ENCODE measurements at regions not wholly inside any gene's neighbourhood (a gene's known extent, or its start where the extent isn't known, plus 50 kb on each side); places are given as distances from the start of the nearest gene placed in this dataset.

DNA sequence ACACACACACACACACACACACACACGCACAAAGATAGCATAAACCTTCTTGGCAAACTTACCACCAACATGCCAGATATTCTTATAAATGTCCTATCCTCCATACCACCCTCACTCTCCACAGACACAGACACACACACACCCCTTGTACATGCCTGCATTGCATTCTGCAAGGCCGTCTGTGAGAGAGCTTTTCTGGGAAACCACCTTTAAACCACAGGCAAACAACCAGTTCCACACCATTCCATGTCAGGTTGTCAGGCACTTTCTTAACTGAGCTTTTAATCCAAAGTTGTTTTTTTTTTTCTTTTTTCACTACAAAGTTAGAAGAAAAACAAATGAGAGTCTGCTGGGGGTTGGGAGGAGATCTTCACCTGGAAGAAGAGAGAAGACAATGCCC, 221.1 kb downstream of the C1D start:
- no peak for DNase-seq

DNA sequence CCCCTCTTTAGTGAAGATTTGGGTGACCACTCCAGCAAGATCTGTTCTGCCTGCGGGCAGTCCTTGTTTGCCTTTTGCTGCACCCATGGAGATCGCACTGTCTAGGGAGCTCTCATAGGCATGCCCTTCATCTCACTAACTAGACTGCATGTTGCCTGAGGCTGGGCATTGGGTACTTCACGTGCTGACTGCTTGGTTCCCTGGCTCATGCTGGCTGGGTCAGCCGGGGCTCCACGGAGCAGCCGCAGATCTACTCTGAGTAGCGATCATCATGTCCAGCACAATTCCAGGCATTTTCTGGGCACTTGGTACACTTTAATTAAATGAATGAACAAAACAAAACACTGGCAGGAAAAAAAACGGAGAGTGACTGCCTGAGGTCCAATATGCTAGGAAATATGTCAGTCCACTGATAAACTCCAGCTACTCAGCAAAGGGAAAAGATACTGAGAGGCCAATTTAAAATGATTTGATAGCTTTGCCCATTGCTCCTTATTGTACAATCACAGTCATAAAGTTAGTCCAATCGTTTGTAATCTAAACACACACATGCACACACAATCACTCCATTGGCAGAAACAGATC, 220.3 kb downstream of the C1D start:
- DNase-seq: no peak

DNA sequence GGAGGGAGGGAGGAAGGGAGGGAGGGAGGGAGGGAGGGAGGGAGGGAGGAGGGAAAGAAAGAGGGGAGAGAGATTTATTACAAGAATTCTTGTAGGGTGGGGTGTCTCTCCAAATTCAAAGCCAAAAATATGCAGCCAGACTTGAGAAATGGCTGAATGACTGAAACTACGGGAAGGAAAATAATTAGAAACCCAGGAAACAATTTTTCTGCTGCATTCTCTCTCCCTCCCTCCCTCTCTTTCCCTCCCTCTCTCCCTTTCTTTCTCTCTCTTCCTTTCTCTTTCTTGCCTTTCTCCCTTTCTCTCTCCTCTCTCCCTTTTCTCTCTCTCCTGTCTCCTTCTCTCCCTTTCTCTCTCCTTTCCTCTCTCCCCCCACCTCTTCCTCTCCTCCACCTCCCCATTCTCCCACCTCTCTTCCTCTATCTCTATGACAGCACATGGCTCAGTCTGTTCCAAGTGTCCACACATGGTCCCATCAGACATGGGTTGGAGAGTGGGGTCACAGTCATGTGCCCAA, 218.7 kb downstream of the C1D start:
- DNase-seq: no peak

DNA sequence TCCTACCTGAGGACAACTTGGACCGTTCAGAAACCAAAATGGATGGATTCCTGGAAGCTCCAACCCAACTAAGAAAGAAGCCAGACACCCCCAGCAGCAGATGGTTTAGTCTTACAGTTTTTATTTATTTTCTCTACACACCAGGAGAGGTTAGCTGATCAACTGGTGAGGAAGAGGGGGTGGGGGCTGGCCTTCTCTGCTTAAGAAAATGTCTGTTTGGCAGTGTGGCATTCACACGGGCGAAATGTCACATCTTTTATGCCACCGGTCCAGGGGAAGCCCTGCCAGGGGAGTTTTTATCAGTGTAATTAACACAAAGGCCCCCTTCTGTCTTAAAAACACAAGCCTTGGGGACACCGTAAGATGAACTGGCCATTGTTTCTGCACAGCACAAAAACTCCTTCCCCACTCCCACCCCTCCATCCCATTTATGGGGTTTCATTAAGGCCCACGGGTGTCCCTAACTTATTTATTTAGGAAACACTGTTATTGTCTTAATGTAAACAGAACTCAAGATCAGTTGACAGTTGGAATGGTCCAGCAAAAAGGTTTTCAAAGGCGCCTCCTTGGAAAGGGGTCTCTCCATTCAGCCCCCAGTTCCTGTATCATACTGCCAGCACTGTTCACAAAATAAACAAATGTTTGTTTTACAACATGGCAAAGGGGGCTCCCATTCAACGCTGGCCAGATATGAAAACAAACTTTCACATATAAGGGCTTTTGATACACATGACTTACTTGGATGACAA, 217.0 kb downstream of the C1D start:
- no peak for DNase-seq

DNA sequence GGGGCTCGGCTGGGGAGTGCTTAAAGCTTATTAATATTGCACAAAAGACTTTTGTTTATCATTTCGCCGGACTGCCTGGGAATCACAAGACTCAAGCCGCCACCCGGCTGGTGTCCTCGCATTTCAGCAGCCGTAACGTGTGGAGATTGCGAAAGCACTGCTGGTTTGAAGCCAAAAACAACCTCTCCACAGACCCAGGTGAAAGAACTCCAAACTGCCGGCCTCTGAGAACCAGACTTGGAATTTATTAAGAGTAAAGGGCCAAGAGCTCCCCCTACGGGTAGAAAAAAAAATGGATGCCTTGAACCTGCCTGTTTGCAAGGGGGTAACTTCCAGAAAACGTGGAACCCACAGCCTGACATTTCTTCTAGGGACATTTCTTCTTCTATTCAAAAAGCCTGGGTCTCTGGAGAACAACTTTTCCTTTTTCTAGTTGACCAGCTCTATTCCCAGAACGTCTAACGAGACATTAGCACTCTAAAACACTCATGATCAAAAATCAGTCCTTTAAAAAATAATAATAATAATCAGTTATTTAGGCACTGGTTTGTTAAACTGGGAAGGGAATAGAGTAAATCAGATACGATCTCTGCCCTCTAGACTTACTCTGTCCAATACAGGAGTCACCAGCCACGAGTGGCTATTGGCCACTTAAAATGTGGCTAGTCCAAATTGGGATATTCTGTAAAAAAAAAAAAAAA, 216.3 kb downstream of the C1D start:
- DNase-seq: peak; percentile 49

DNA sequence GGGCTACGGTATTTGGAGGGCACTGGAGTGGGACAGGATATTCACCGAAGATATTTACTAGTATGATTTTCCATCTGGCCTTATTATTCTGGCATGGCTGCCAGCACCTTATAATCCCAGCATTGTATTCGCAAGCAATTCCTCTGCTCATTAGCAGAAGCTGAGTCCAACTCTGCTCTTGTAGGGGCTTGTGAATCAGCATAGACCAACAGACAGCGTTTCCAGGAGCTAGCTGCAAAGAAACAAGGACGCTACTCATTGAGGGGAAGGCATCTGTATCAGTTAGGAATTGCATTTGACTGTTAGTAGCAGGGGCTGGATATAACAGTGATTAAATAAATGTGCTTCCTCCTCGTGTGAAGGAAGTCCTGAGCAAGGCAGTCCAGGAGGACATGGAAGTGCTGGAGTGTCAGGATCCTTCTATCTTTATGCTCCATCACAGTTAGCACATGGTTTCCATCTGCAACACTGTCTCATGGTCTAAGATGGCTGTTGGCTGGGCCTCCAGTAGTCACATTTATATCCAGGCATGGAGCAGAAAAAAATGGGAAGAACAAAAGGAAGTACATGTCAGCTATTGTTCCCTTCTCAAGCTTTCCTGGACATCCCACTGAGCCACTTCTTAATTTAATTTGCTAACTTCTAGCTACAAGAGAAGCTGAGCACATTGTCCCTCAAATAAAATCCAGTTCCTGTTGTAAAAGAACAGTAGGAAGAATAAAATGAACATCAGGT, 214.1 kb downstream of the C1D start:
- no peak for DNase-seq

DNA sequence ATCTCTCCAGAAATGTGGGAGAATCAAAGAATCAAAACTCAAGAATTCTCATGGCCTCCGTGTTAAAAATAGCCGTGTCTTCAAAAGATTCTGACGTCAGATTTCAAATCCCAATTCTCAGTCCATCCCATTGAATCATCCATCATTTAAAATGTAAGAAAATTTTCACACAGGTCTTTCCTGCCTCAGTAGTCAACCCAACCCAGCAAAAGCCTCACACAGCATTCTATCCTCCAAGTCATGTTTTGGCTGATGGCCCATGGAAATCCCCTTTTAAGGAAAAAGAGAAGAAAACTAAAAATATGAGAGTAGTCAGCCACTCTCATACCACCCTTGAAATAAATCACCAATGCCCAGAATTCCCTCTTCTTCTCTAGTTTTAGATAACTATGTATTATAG, 211.8 kb downstream of the C1D start:
- no peak for DNase-seq

DNA sequence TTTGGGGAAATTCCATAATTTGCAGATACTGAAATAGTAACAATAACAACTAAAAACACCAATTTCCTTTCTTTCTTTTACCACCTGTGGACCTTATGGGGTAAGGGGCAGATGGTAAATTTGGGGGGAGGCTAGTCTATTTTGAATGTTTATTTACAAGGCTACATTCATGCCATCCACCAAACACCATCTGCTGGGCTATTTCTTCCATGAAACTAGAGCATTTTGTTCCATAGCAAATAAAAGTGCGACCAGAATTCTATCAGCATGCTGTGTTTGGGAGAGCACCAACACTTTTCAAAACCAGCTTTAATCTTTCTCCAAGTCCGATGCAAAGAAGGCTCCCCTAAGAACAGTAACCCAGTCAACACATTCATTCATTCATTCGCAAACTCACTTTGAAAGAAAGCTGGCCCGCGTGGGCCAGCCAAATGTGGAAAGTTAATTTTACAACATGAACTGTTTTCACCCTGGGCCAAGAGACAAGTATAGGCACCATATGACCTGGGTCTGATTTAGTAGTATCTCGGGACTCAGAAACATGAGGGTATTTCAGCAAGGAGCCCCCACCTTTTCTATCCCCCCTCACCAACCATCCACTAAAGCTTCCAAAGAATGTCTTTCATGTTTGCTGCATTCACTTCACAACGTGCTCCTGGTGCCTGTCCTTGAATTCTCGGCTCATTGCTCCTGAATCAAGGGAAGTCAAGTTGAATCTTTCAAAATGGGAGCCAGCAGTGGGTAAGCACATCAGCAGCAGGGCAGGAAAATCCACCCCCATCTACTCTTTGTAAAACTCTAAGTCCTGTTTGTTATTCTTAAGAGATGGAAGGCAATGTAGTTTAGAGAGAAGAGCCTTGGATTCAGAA, 210.6 kb downstream of the C1D start:
- no peak for DNase-seq

DNA sequence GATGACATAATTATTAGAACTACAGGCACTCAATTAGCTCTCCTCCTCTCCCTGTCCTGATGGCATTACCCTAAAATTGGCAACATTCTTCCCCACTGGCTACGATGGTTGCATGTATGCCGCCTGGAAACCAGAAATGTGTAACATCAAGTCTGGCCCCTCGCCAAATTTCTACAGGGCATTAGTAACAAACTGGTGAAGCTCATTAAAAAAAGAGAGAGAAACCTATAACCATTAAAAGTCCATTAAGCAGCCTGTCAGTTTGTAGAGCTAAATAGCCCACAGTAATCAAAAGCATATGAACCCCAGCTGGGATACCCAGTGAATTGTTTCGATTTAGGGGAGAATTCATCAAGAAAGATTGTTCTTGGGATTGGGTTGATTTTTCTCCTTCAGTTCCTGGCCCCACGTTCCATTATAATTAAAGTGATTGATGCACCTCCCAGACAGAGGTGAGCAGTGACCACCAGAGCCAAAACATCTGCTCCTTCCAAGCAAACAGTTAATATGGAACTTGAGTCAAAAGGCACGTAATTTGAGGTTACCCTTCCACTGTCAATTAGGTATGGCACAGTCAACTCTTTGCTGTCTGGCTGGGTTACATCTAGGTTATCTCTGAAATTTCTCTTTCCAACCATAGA, 208.6 kb downstream of the C1D start:
- no peak for DNase-seq

DNA sequence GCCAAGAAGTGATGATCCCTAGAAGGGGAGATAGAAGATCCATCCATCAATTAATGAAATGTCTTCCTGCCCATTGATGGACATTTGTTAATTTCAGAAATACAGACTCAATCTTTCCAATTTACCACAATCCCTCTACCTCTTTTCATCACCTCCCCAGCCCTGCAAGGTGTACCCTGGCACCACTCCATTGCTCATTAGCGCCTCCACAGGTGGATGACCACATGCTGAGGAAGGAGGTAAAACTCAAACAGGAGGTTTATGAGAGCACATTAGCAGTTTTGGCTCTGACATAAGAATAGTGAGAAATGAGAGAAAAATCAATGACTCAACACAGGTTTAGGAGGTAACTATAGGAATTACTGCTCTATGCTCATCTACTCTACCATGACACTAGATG, 208.0 kb downstream of the C1D start:
- no peak for DNase-seq

DNA sequence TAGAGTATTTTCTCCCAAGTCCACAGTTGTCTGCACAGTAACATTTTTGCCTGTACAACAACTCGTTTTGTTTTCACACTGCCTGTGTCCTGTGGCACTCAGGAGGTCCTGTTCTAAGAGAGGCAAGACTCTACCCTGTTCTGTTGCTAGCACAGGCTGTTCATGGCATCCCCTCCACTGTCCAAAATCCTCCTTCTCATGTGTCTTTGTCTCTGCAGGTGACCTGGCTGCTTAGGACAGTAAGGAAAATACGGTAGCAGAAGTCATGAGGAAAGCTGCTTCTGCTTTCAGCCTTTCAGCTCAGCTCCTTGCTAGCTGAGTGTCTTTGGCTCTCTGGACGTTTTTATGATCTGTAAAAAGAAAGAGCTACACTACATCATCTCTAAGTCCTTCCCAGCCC, 205.9 kb downstream of the C1D start:
- no peak for DNase-seq

DNA sequence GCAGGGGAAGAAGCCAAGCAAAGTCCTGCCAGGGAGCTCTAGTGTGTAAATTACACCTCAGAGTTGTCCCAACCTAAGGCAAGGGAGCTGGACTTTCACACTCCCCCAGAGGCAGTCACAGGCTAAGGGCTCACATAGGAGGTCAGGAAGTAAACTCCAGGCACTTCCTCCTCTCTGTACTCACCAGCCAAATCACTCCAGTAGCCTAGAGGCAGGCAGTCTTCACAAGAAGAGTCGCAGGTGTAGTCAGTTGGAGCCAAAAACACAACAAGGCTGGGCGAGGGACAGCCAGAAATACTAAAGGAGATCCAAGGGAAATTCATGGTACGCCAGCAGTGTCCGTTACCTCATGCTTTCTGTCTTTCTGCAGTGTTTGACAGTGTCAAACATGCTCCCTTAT, 205.0 kb downstream of the C1D start:
- no peak for DNase-seq

DNA sequence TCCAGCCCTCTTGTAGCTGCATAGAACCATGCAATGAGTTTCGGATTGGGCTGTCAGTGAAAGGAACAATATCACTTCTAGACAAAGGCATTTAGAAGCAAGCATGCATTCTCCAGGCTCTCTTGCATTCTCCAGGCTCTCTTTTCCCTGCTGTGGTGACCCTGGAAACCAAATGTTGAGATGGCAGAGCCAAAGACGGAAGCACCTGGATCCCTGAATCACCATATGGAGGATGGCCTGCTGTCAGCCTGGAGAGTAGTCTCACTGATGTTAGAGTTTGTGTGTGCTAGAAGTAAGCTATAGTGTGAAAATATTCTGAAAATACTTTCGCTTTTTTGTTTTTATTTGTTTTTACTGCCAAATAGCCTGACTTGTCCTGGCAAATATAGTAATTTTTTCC, 203.9 kb downstream of the C1D start:
- no peak for DNase-seq

DNA sequence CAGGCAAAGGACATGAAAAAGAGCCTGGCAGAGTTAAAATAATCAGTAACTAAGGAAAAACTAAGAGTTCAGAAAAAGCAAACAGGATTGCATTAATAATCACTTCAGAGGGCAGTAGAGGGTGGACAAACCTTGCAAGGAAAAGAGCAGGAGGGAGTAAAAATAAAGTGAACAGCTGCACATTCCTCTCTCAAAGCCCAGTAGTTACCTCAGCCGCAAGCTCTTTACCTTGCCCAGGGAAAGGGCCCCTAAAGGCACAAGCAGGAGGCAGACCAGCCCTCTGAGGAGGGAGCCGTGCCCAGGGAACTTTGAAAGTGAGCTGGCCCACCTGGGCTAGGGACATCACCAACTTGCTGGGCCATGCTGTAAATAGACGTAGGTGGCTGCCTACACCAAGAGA, 196.9 kb downstream of the C1D start:
- no peak for DNase-seq

DNA sequence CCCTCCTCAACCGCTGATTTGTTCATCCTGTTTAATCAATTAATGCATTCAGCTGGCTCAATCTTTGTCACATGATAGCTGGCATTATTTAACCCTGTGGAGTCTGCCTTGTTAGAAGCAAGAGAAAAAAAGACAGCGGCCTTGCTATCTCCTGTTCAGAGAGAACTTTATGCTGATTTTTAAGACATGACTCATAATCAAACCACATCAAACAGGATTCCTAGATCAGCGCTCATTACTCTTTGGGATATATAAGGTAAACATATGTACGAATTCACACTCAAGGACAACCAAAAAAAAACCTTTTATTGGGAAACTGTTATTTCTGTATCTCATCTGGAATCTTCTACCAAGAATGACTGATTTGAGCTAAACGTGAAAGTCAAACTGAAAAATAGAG, 195.1 kb downstream of the C1D start:
- no peak for DNase-seq

DNA sequence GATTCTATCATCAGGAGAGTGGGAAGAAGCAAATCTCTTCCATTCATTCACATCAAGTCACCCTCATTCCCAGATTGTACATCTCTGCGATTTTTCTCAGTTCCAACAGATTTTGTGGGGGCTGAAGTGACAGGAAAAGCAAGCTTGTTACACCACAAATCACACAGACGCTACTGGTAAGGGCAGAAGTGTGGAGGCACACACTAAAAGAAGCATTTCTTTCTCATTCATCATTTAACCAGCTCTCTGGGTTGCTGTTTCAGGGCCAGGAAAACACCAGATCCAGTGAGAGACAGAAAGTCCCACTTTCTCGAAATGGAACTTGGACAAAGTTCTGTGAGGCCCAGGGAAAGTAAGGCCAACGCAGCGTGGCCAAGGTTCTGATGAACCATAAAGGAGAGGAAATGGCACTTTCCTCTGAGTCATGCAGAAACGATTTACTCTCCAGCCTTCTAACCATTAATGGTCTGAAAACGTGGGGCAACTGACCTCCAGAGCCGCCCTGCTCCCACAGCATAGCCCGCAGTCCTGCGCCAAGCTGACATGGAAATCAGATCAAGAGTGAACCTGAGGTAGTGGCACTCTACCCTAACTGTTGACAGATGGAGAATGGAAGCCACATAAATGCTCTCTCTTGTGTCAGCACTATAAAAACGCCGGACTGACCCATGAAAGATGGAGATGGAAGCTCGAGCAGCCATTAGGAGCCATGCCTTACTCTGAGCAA, 191.0 kb downstream of the C1D start:
- DNase-seq: no peak

DNA sequence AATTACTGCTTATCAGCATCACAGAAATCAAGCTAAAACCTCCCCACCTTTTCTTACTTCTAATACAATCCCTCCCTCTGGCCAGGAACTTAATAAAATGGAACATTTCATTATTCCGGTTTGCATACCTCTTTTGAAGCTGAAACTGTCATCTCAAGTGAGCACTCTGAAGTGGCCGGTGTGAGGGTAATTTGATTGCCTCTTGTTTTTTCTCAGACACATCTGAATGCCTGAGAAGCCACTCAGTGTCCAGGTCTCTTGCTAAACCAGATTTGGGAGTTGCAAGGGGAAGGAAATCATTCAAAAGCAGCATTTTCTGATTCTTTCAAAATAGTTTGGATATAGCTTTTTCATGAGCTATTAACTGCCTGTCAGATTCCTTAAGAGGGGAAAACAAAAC, 190.3 kb downstream of the C1D start:
- DNase-seq: no peak

DNA sequence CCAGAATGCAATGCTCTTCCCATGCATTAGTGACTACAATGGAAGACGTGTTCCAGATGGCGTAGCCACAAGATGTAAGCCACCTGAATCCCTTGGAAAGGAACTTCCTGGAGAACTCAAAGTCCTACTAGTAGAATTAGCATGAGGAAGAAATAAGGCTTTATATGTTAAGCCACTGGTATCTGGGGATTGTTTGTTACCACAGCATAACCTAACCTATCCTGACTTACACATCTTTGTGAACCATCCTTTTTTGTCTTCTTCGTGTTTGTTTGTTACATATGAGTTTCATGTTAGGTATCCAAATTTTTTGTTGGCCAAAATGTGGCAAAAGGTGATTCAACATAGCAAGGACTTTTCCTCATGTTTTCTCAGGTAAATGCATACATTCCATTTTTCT, 188.9 kb downstream of the C1D start:
- DNase-seq: no peak

DNA sequence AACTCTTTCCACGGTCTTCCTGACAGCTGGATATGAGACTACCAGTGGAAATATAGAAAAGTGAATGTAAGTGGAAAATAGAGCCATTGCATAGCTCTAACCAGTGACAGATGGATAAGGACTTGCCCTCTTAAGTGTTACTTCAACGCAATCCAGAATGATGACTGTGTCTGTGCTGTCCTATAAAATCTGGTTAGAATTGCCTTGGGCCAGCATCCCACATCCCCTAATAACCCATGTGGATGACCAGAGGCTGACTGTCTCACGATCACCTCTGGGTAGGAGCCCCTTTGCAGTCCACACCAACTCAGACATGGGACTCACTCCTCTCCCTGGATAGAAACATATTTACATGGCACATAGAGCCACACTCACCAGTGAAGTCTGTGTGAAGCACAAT, 186.6 kb downstream of the C1D start:
- no peak for DNase-seq

DNA sequence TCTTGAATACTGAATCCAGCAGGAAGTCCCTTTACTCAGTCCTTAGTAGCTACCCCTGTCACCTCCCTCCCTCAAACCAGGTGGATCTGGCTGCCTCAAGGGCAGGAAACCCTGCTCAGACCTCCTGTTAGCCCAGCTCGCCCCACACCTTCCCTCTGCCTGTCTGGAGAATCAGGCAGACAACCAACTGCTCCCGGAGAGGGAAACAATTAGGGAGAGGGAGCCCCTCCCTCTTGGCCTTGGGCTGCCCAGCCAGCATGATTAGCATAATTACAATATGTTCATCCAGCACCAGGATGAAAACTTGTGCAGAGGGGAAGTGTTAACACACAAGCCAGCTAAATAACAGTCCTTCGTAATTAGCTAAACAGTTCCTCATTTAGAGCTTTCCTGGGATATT, 185.5 kb downstream of the C1D start:
- DNase-seq: no peak

DNA sequence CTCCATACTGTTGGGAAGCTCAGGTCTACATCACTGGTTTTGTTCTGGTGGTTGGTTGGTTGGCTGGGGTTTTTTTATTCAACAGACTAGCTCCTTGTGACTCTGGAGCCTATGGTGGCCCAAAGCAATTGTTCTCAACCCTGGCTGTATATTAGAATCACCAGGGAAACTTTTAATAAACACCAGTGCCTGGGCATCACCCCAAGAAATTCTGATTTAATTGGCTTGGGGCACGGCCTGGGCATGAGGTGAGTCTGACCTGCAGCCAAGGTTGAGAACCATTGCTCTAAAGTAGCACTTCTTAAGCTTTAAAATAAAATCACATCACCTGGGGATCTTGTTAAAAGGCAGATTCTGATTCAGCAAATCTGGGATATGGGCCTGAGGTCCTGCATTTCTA, 184.1 kb downstream of the C1D start:
- DNase-seq: no peak

Measured in inflammatory macrophage treated with lipopolysaccharide for 4 hours (primary cell).